ENCODE measurements at regions not wholly inside any gene's neighbourhood (a gene's known extent, or its start where the extent isn't known, plus 50 kb on each side); places are given as distances from the start of the nearest gene placed in this dataset.
A peak's percentile ranks its signal among the peaks of the same experiment; 100 is the strongest.

- H3K36me3 Mint-ChIP-seq, result no peaks in the 10 kb centered on the region
- no peak overlapping the region for H3K27ac Mint-ChIP-seq
- H3K27ac ChIP-seq (ENCODE audit: low read depth, low read length), result no peak overlapping the region
- no peaks in the 10 kb centered on the region for H3K4me1 Mint-ChIP-seq
- H3K4me3 Mint-ChIP-seq, result no peak overlapping the region
- H3K9me3 Mint-ChIP-seq, result no peaks in the 10 kb centered on the region
- no peaks in the 10 kb centered on the region for H3K9me3 ChIP-seq (ENCODE audit: low read length)
- no peaks in the 10 kb centered on the region for H3K27me3 ChIP-seq (ENCODE audit: insufficient read depth, low read length, poor library complexity, severe bottlenecking)
- H3K4me3 ChIP-seq (ENCODE audit: low read length), result no peak overlapping the region
- peaks cover 1 to 8% of the 10 kb centered on the region in 2 donors for H3K27me3 Mint-ChIP-seq
- DNase-seq, result no peak
- H3K36me3 ChIP-seq (ENCODE audit: insufficient read depth, low read length), result no peaks in the 10 kb centered on the region
- POLR2A ChIA-PET, result no interaction called here
- CTCF ChIA-PET, result no interaction called here
- no peaks in the 10 kb centered on the region for H3K4me1 ChIP-seq (ENCODE audit: insufficient read depth, low read length)
Measured at GRCh38 chr18:76548541-76548940, 53.5 kb upstream of the ZNF516 start.

DNA sequence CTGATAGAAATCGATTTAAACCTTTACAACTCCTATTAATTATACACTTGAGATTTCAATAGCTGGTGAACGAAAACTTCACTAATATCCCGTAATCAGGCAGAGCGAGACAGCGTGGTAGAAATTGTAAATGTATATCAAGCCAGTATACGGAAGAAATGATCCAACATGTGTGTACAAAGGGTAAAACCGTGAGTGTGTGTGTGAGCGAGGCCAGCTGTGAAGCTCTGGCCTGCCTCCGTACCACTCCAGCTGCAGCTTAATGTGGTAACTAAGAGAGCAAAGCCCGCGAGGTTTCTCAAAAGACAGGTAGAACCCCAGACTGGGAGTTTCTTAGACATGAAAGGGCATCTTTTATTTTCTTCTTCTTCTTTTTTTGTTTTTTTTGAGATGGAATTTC is 52.3 kb upstream of the ZNF516 start:
- H3K4me1 ChIP-seq (ENCODE audit: insufficient read depth, low read length), result no peaks in the 10 kb centered on the region
- H3K36me3 ChIP-seq (ENCODE audit: insufficient read depth, low read length), result no peaks in the 10 kb centered on the region
- H3K4me3 ChIP-seq (ENCODE audit: low read length), result no peak overlapping the region
- Mint-ChIP-seq H3K9me3 (no peaks in the 10 kb centered on the region), H3K4me1 (no peaks in the 10 kb centered on the region), H3K27ac (peak overlapping the region in 1 of 8 donors; percentile 3), H3K4me3 (no peak overlapping the region), H3K27me3 (peaks cover 1 to 8% of the 10 kb centered on the region in 2 donors), H3K36me3 (no peaks in the 10 kb centered on the region)
- no peak for DNase-seq
- CTCF ChIA-PET, result no interaction called here
- POLR2A ChIA-PET, result no interaction called here
- no peaks in the 10 kb centered on the region for H3K27me3 ChIP-seq (ENCODE audit: insufficient read depth, low read length, poor library complexity, severe bottlenecking)
- H3K9me3 ChIP-seq (ENCODE audit: low read length), result no peaks in the 10 kb centered on the region
- no peak overlapping the region for H3K27ac ChIP-seq (ENCODE audit: low read depth, low read length)

DNA sequence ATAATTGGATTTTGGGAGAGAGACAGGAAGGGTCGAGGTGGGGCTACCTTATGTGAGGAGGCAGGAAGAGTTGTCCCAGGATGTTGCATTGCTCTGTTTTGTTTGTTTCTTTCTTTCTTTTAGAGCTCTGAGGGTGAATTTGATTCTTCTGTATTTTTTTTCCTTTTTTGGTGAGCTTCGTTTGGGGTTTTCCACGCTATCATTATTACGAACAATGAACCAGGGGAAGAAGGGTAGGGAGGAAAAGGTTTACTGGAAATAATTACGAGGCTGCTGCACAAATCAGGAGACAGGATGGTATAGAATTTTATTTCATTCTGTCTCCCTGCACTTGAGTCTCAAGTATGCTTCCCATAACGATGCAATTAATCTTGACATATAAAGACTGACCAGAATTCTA is 51.4 kb upstream of the ZNF516 start:
- no peaks in the 10 kb centered on the region for H3K4me1 ChIP-seq (ENCODE audit: insufficient read depth, low read length)
- ChIA-PET POLR2A (no interaction called here), CTCF (no interaction called here)
- Mint-ChIP-seq H3K36me3 (no peaks in the 10 kb centered on the region), H3K27ac (no peak overlapping the region), H3K4me3 (no peak overlapping the region), H3K4me1 (no peaks in the 10 kb centered on the region), H3K9me3 (no peaks in the 10 kb centered on the region), H3K27me3 (peaks cover 1 to 8% of the 10 kb centered on the region in 2 donors)
- H3K4me3 ChIP-seq (ENCODE audit: low read length), result no peak overlapping the region
- DNase-seq, result no peak
- H3K27ac ChIP-seq (ENCODE audit: low read depth, low read length), result no peak overlapping the region
- no peaks in the 10 kb centered on the region for H3K27me3 ChIP-seq (ENCODE audit: insufficient read depth, low read length, poor library complexity, severe bottlenecking)
- no peaks in the 10 kb centered on the region for H3K9me3 ChIP-seq (ENCODE audit: low read length)
- H3K36me3 ChIP-seq (ENCODE audit: insufficient read depth, low read length), result no peaks in the 10 kb centered on the region

GRCh38 chr18:76546088-76546435 is 51.0 kb upstream of the ZNF516 start:
- no peak for DNase-seq
- CTCF ChIA-PET, result no interaction called here

DNA sequence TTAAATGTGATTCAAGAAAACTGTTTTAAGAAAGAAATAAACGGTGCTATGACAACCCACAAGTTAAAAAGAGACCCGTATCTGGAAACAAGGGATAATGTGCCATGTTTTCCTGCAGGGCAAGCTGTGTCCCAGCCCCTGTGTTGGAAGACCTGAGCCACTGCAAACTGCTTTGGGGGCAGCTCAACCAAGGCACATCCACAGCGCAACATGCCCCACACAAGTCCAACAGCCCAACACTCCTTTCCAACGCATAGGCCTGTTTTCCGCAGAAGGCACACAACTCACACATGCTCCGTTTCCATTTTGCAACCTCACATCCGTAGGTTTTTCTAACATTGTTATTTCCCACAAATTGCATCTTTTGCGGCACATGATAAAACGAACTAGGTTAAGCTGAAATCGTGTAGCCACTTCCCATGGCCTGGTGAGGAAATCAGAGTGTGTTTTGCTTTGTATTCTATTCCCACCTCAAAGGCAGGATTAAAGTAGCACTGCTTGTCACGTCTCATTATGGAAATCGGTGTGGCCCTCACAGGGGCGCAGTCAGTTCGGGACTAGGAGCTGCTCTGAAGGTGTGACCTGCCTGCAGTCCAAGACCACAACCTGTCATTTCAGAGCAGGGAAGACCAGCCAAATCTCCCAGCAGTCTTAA is 50.5 kb upstream of the ZNF516 start:
- H3K27me3 Mint-ChIP-seq, result peaks cover 2 to 8% of the 10 kb centered on the region in 2 donors
- no peak overlapping the region for H3K27ac Mint-ChIP-seq
- Histone ChIP-seq H3K9me3 (ENCODE audit: low read length) (no peaks in the 10 kb centered on the region), H3K27ac (ENCODE audit: low read depth, low read length) (no peak overlapping the region), H3K27me3 (ENCODE audit: insufficient read depth, low read length, poor library complexity, severe bottlenecking) (no peaks in the 10 kb centered on the region), H3K4me1 (ENCODE audit: insufficient read depth, low read length) (no peaks in the 10 kb centered on the region), H3K36me3 (ENCODE audit: insufficient read depth, low read length) (no peaks in the 10 kb centered on the region), H3K4me3 (ENCODE audit: low read length) (no peak overlapping the region)
- no peak for DNase-seq
- no peak overlapping the region for H3K4me3 Mint-ChIP-seq
- H3K36me3 Mint-ChIP-seq, result no peaks in the 10 kb centered on the region
- H3K9me3 Mint-ChIP-seq, result no peaks in the 10 kb centered on the region
- POLR2A ChIA-PET, result no interaction called here
- no peaks in the 10 kb centered on the region for H3K4me1 Mint-ChIP-seq
- CTCF ChIA-PET, result no interaction called here

More at GRCh38 chr18:76546088-76546435, 51.0 kb upstream of the ZNF516 start:
- Mint-ChIP-seq H3K9me3 (no peaks in the 10 kb centered on the region), H3K36me3 (no peaks in the 10 kb centered on the region), H3K4me3 (no peak overlapping the region), H3K27me3 (peaks cover 1 to 8% of the 10 kb centered on the region in 2 donors), H3K27ac (no peak overlapping the region), H3K4me1 (no peaks in the 10 kb centered on the region)
- Histone ChIP-seq H3K36me3 (ENCODE audit: insufficient read depth, low read length) (no peaks in the 10 kb centered on the region), H3K27ac (ENCODE audit: low read depth, low read length) (no peak overlapping the region), H3K9me3 (ENCODE audit: low read length) (no peaks in the 10 kb centered on the region), H3K4me1 (ENCODE audit: insufficient read depth, low read length) (no peaks in the 10 kb centered on the region), H3K4me3 (ENCODE audit: low read length) (no peak overlapping the region), H3K27me3 (ENCODE audit: insufficient read depth, low read length, poor library complexity, severe bottlenecking) (no peaks in the 10 kb centered on the region)
- POLR2A ChIA-PET, result no interaction called here

DNA sequence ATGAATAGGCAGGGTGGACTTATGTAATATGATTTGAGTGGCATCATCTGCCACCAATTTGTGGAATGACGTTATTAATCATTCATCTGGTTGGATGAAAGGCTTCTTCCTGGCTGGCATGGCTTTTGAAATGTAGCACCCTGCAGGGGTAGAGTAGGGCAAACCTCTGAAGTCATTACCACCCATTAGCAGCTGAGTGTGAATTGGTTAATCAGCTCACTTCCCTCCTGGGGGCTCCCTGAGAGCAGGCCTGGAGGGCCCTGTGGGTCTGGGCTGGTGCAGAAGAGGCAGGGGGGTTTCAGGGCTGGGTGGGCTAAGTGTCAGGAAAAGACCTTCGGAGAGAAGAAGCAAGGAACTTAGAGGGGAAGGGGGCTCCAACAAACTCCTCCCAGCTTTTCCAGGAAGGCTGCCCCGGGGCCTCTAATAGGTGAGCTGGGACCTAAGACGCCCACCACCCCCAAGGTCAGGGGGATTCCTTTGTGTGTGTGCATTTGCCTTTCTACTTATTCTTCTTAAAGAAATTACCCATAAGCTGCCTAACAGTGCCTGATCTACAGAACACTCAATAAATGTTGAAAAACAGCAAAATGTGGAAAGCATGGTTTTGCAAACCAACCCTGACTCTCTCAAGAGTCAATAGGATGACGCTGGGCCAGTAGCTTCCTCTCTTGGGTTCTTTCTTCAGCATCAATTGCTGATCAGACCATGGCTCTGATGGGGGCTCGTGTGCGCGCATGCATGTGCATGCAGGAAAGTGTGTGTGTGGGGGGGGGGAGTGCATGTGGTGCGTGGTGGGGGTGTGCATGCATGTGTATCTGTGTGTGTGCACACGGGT is 49.7 kb upstream of the ZNF516 start:
- Histone ChIP-seq H3K36me3 (ENCODE audit: insufficient read depth, low read length) (no peaks in the 10 kb centered on the region), H3K27me3 (ENCODE audit: insufficient read depth, low read length, poor library complexity, severe bottlenecking) (no peaks in the 10 kb centered on the region), H3K4me1 (ENCODE audit: insufficient read depth, low read length) (no peaks in the 10 kb centered on the region), H3K4me3 (ENCODE audit: low read length) (no peak overlapping the region), H3K9me3 (ENCODE audit: low read length) (no peaks in the 10 kb centered on the region), H3K27ac (ENCODE audit: low read depth, low read length) (no peak overlapping the region)
- Mint-ChIP-seq H3K4me1 (no peaks in the 10 kb centered on the region), H3K36me3 (no peaks in the 10 kb centered on the region), H3K9me3 (no peaks in the 10 kb centered on the region), H3K27ac (no peak overlapping the region), H3K4me3 (no peak overlapping the region), H3K27me3 (peaks cover 2 to 9% of the 10 kb centered on the region in 2 donors)
- ChIA-PET CTCF (no interaction called here), POLR2A (no interaction called here)
- no peak for DNase-seq
